ENCODE measurements at regions not wholly inside any gene's neighbourhood (a gene's known extent, or its start where the extent isn't known, plus 50 kb on each side); places are given as distances from the start of the nearest gene placed in this dataset.

GRCh38 chr2:116585669-116586327 is 1228.7 kb upstream of the DDX18 start:
- Histone ChIP-seq H3K4me2 (ENCODE audit: low read length) (no peak overlapping the region), H3K4me3 (ENCODE audit: low read length) (no peak overlapping the region), H3K9me3 (ENCODE audit: control insufficient read depth, insufficient read depth, low read length) (no peaks in the 10 kb centered on the region), H3K36me3 (ENCODE audit: control insufficient read depth, low read length) (no peaks in the 10 kb centered on the region), H3F3A (ENCODE audit: control insufficient read depth, insufficient read depth) (no peaks in the 10 kb centered on the region), H3K4me1 (ENCODE audit: control insufficient read depth, low read length) (no peaks in the 10 kb centered on the region), H3K27me3 (ENCODE audit: control insufficient read depth, low read length) (no peaks in the 10 kb centered on the region), H4K20me1 (ENCODE audit: control insufficient read depth, insufficient read depth, low read depth, low read length) (no peaks in the 10 kb centered on the region), H3K27ac (ENCODE audit: low read depth, low read length) (no peak overlapping the region), H3K79me2 (ENCODE audit: control insufficient read depth, low read length) (no peaks in the 10 kb centered on the region), H3K9me2 (replicated peaks; ENCODE audit: control insufficient read depth, low read length) (no peaks in the 10 kb centered on the region)
- no peak for TF ChIP-seq EZH2phosphoT487 (IDR thresholded peaks at IDR 0.05; ENCODE audit: borderline replicate concordance, low read length)
- TF ChIP-seq CTCF (IDR thresholded peaks at IDR 0.05; ENCODE audit: low read depth, low read length, poor library complexity, severe bottlenecking), result no peak

- no peak overlapping the region for H3K27ac ChIP-seq (ENCODE audit: low read depth, low read length)
- H4K20me1 ChIP-seq (ENCODE audit: control insufficient read depth, insufficient read depth, low read depth, low read length), result no peaks in the 10 kb centered on the region
- no peaks in the 10 kb centered on the region for H3K4me1 ChIP-seq (ENCODE audit: control insufficient read depth, low read length)
- H3K9me2 ChIP-seq (replicated peaks; ENCODE audit: control insufficient read depth, low read length), result no peaks in the 10 kb centered on the region
- no peaks in the 10 kb centered on the region for H3K79me2 ChIP-seq (ENCODE audit: control insufficient read depth, low read length)
- H3K27me3 ChIP-seq (ENCODE audit: control insufficient read depth, low read length), result no peaks in the 10 kb centered on the region
- H3K9me3 ChIP-seq (ENCODE audit: control insufficient read depth, insufficient read depth, low read length), result no peaks in the 10 kb centered on the region
- TF ChIP-seq EZH2phosphoT487 (IDR thresholded peaks at IDR 0.05; ENCODE audit: borderline replicate concordance, low read length) (no peak), CTCF (IDR thresholded peaks at IDR 0.05; ENCODE audit: low read depth, low read length, poor library complexity, severe bottlenecking) (no peak)
- no peak overlapping the region for H3K4me3 ChIP-seq (ENCODE audit: low read length)
- no peaks in the 10 kb centered on the region for H3F3A ChIP-seq (ENCODE audit: control insufficient read depth, insufficient read depth)
- no peak overlapping the region for H3K4me2 ChIP-seq (ENCODE audit: low read length)
- no peaks in the 10 kb centered on the region for H3K36me3 ChIP-seq (ENCODE audit: control insufficient read depth, low read length)
Measured at GRCh38 chr2:116586328-116586689, 1228.2 kb upstream of the DDX18 start.
